ENCODE measurements at regions not wholly inside any gene's neighbourhood (a gene's known extent, or its start where the extent isn't known, plus 50 kb on each side); places are given as distances from the start of the nearest gene placed in this dataset.

DNA sequence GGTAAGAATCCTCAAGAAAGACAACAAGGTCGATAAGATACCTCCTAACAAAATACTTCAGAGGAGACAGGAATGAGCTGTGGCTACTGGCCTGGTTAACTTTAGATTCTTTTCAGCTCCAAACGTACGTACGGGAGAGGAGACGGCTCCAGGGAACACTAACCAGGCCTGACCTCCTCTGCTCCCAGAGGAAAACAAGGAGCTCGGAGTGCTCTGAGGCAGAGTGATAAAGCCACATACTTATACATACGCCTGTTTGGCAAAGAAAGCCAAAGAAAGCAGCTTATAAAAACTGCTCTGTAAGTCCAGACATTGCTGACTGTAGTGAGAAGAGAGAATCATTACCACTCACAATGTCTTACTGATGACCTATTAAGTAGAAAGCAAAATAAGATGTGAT, 263.9 kb downstream of the MZT1 start:
- no peak for TF ChIP-seq EZH2 (IDR thresholded peaks at IDR 0.05; ENCODE audit: borderline replicate concordance, low read depth, low read length, poor library complexity, severe bottlenecking)
- TF ChIP-seq, protein P1, sequence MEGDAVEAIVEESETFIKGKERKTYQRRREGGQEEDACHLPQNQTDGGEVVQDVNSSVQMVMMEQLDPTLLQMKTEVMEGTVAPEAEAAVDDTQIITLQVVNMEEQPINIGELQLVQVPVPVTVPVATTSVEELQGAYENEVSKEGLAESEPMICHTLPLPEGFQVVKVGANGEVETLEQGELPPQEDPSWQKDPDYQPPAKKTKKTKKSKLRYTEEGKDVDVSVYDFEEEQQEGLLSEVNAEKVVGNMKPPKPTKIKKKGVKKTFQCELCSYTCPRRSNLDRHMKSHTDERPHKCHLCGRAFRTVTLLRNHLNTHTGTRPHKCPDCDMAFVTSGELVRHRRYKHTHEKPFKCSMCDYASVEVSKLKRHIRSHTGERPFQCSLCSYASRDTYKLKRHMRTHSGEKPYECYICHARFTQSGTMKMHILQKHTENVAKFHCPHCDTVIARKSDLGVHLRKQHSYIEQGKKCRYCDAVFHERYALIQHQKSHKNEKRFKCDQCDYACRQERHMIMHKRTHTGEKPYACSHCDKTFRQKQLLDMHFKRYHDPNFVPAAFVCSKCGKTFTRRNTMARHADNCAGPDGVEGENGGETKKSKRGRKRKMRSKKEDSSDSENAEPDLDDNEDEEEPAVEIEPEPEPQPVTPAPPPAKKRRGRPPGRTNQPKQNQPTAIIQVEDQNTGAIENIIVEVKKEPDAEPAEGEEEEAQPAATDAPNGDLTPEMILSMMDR (conservative IDR thresholded peaks at IDR 0.05; ENCODE audit: low read depth, low read length) = no peak
